ENCODE measurements at regions not wholly inside any gene's neighbourhood (a gene's known extent, or its start where the extent isn't known, plus 50 kb on each side); places are given as distances from the start of the nearest gene placed in this dataset.

GRCh38 chr5:51991940-51992339 lies 608.7 kb downstream of the ISL1 start:
- H3K4me3 ChIP-seq: no peak overlapping the region
- no peak for TF ChIP-seq CTCF (IDR thresholded peaks at IDR 0.05)
- H3K36me3 ChIP-seq: no peaks in the 10 kb centered on the region
- intact Hi-C loops (cut with DNase I): no loop called here
- no peak for DNase-seq
- ATAC-seq: no peak
- no peak overlapping the region for H3K27ac ChIP-seq
- H3K4me1 ChIP-seq: no peaks in the 10 kb centered on the region
- no peaks in the 10 kb centered on the region for H3K27me3 ChIP-seq
- WGBS, 2 donors: 94 to 95% methylated on average over 3 of the region's 3 CpGs
- H3K9me3 ChIP-seq: no peaks in the 10 kb centered on the region

- intact Hi-C loops (cut with DNase I): no loop called here
- H3K4me1 ChIP-seq: no peaks in the 10 kb centered on the region
- no peak overlapping the region for H3K4me3 ChIP-seq
- WGBS, 2 donors: 82 to 85% methylated on average over 5 of the region's 5 CpGs
- no peaks in the 10 kb centered on the region for H3K36me3 ChIP-seq
- no peak for DNase-seq
- TF ChIP-seq CTCF (IDR thresholded peaks at IDR 0.05): no peak
- H3K27me3 ChIP-seq: no peaks in the 10 kb centered on the region
- H3K27ac ChIP-seq: no peak overlapping the region
- ATAC-seq: no peak
- no peaks in the 10 kb centered on the region for H3K9me3 ChIP-seq
These were observed 612.6 kb downstream of the ISL1 start for GRCh38 chr5:51995773-51996306.

GRCh38 chr5:51996356-51996861 lies 613.2 kb downstream of the ISL1 start:
- Histone ChIP-seq H3K4me3 (no peak overlapping the region), H3K4me1 (no peaks in the 10 kb centered on the region), H3K27me3 (no peaks in the 10 kb centered on the region), H3K27ac (no peak overlapping the region), H3K36me3 (no peaks in the 10 kb centered on the region), H3K9me3 (no peaks in the 10 kb centered on the region)
- DNase-seq (no peak), ATAC-seq (no peak)
- 13 to 30% methylated on average over 1 of the region's 1 CpG for WGBS, 2 donors
- intact Hi-C loops (cut with DNase I): no loop called here
- no peak for TF ChIP-seq CTCF (IDR thresholded peaks at IDR 0.05)

GRCh38 chr5:51997500-51997899 lies 614.3 kb downstream of the ISL1 start:
- no peak overlapping the region for H3K4me3 ChIP-seq
- intact Hi-C loops (cut with DNase I): no loop called here
- no peaks in the 10 kb centered on the region for H3K27me3 ChIP-seq
- DNase-seq: no peak
- no peaks in the 10 kb centered on the region for H3K36me3 ChIP-seq
- no peak for TF ChIP-seq CTCF (IDR thresholded peaks at IDR 0.05)
- no peaks in the 10 kb centered on the region for H3K9me3 ChIP-seq
- no peak for ATAC-seq
- no peak overlapping the region for H3K27ac ChIP-seq
- H3K4me1 ChIP-seq: no peaks in the 10 kb centered on the region

All from heart right ventricle (tissue), 16 donors.